Trophoblast cell (in vitro differentiated cells and primary cell): ENCODE measurements at regions not wholly inside any gene's neighbourhood (a gene's known extent, or its start where the extent isn't known, plus 50 kb on each side); places are given as distances from the start of the nearest gene placed in this dataset.

Source experiments
- DNase-seq, 2 donors: peaks; one replicate each; pipeline ENCODE4 v3.0.0-alpha.2; 2016
- H2AFZ ChIP-seq: 2 replicates; pipeline ENCODE4 v1.6.1; 2013; ENCODE audit warnings: low read length, moderate library complexity, mild to moderate bottlenecking; ENCODE audit not compliant: insufficient read depth, poor library complexity
- H2AK5ac ChIP-seq: 2 replicates; pipeline ENCODE4 v1.6.1; 2013; ENCODE audit warnings: mild to moderate bottlenecking, low read length
- H2BK120ac ChIP-seq: 2 replicates; pipeline ENCODE4 v1.6.1; 2013; ENCODE audit warnings: low read length, mild to moderate bottlenecking, moderate library complexity; ENCODE audit not compliant: insufficient read depth, poor library complexity
- H2BK12ac ChIP-seq: 2 replicates; pipeline ENCODE4 v1.6.1; 2013; ENCODE audit warnings: mild to moderate bottlenecking, low read length, moderate library complexity
- H2BK5ac ChIP-seq: 2 replicates; pipeline ENCODE4 v1.6.1; 2013; ENCODE audit warnings: low read length, low read depth, moderate library complexity, mild to moderate bottlenecking; ENCODE audit not compliant: poor library complexity
- H3K14ac ChIP-seq: 2 replicates; pipeline ENCODE4 v1.6.1; 2013; ENCODE audit warnings: mild to moderate bottlenecking, low read length
- H3K18ac ChIP-seq: 2 replicates; pipeline ENCODE4 v1.6.1; 2013; ENCODE audit warnings: mild to moderate bottlenecking, low read length
- H3K23ac ChIP-seq: 2 replicates; pipeline ENCODE4 v1.6.1; 2013; ENCODE audit warnings: low read length
- H3K27ac ChIP-seq: 2 replicates; pipeline ENCODE4 v1.5.1; 2013; ENCODE audit warnings: low read depth, mild to moderate bottlenecking, inconsistent platforms, low read length, moderate library complexity
- H3K27me3 ChIP-seq: 2 replicates; pipeline ENCODE4 v1.6.1; 2013; ENCODE audit warnings: inconsistent platforms, mild to moderate bottlenecking, low read length, moderate library complexity; ENCODE audit not compliant: insufficient read depth
- H3K36me3 ChIP-seq, 2 experiments: 1 replicate in 1 of 2; 2 replicates in 1 of 2; pipeline ENCODE4 v1.6.1; 2013; ENCODE audit warnings: low read length in 2 of 2, mild to moderate bottlenecking in 2 of 2, moderate library complexity in 1 of 2; ENCODE audit not compliant: insufficient read depth in 2 of 2, control insufficient read depth in 1 of 2
- H3K4ac ChIP-seq: 2 replicates; pipeline ENCODE4 v1.6.1; 2013; ENCODE audit warnings: low read depth, mild to moderate bottlenecking, low read length, moderate library complexity
- H3K4me1 ChIP-seq, 2 experiments: 1 replicate in 1 of 2; 2 replicates in 1 of 2; pipeline ENCODE4 v1.6.1; 2013; ENCODE audit warnings: low read length in 2 of 2, mild to moderate bottlenecking in 2 of 2, moderate library complexity in 1 of 2; ENCODE audit not compliant: insufficient read depth in 2 of 2, control insufficient read depth in 1 of 2
- H3K4me2 ChIP-seq: 2 replicates; pipeline ENCODE4 v1.6.1; 2013; ENCODE audit warnings: inconsistent platforms, mild to moderate bottlenecking, low read length, moderate library complexity
- H3K4me3 ChIP-seq: 2 replicates; pipeline ENCODE4 v1.5.1; 2013; ENCODE audit warnings: mild to moderate bottlenecking, low read depth, low read length, inconsistent platforms
- H3K79me1 ChIP-seq: one replicate; pipeline ENCODE4 v1.6.1; 2013; ENCODE audit warnings: low read length
- H3K79me2 ChIP-seq: 2 replicates; pipeline ENCODE4 v1.6.1; 2013; ENCODE audit warnings: low read length, mild to moderate bottlenecking; ENCODE audit not compliant: control insufficient read depth, insufficient read depth, poor library complexity
- H3K9ac ChIP-seq: 2 replicates; pipeline ENCODE4 v1.6.1; 2013; ENCODE audit warnings: mild to moderate bottlenecking, low read length
- H3K9me3 ChIP-seq: 2 replicates; pipeline ENCODE4 v1.6.1; 2013; ENCODE audit warnings: low read depth, mild to moderate bottlenecking, control low read depth, inconsistent platforms, low read length; ENCODE audit not compliant: insufficient read depth
- H4K12ac ChIP-seq: 2 replicates; pipeline ENCODE4 v1.6.1; 2013; ENCODE audit warnings: low read depth, mild to moderate bottlenecking, low read length, moderate library complexity
- H4K8ac ChIP-seq: 2 replicates; pipeline ENCODE4 v1.6.1; 2013; ENCODE audit warnings: low read depth, mild to moderate bottlenecking, low read length, moderate library complexity
- H4K91ac ChIP-seq: one replicate; pipeline ENCODE4 v1.6.1; 2013; ENCODE audit warnings: low read depth, mild to moderate bottlenecking, low read length, moderate library complexity
- WGBS: extraction: QIAGEN DNeasy Blood & Tissue Kit; methylation state at CpG from one replicate; pipeline ENCODE4 v1.1.7; 2013; ENCODE audit warnings: missing lambda C conversion rate; ENCODE audit not compliant: insufficient read length, insufficient coverage; ENCODE audit errors: extremely low coverage; 5-methylcytosine and 5-hydroxymethylcytosine counted together

GRCh38 chr18:39480494-39481195 lies 1915.0 kb upstream of the CELF4 start:
- H2BK12ac ChIP-seq: no peak overlapping the region

GRCh38 chr18:39464006-39464405 lies 1898.4 kb upstream of the CELF4 start:
- H4K91ac ChIP-seq: no peak overlapping the region
- no peak overlapping the region for H3K9ac ChIP-seq
- H2AFZ ChIP-seq: no peak overlapping the region
- no peak overlapping the region for H4K12ac ChIP-seq
- no peak overlapping the region for H3K18ac ChIP-seq
- no peak overlapping the region for H3K4ac ChIP-seq
- no peak overlapping the region for H3K27ac ChIP-seq
- H3K9me3 ChIP-seq: no peaks in the 10 kb centered on the region
- H3K36me3 ChIP-seq: no peaks in the 10 kb centered on the region
- no peaks in the 10 kb centered on the region for H3K79me2 ChIP-seq
- no peaks in the 10 kb centered on the region for H3K79me1 ChIP-seq
- H2BK120ac ChIP-seq: no peak overlapping the region
- H3K4me1 ChIP-seq: no peaks in the 10 kb centered on the region
- no peak overlapping the region for H3K4me3 ChIP-seq
- no peak overlapping the region for H4K8ac ChIP-seq
- no peaks in the 10 kb centered on the region for H3K27me3 ChIP-seq
- no peak overlapping the region for H3K4me2 ChIP-seq
- H2BK5ac ChIP-seq: no peak overlapping the region
- no peak overlapping the region for H2BK12ac ChIP-seq
- H2AK5ac ChIP-seq: no peak overlapping the region
- no peak overlapping the region for H3K14ac ChIP-seq
- H3K23ac ChIP-seq: no peak overlapping the region
- no peak for DNase-seq

More at GRCh38 chr18:39480494-39481195, 1915.0 kb upstream of the CELF4 start:
- no peaks in the 10 kb centered on the region for H3K27me3 ChIP-seq
- no peak overlapping the region for H3K14ac ChIP-seq
- H2AFZ ChIP-seq: no peak overlapping the region
- no peaks in the 10 kb centered on the region for H3K79me1 ChIP-seq
- no peak overlapping the region for H2BK120ac ChIP-seq
- no peak overlapping the region for H2BK5ac ChIP-seq
- no peak overlapping the region for H3K9ac ChIP-seq
- no peaks in the 10 kb centered on the region for H3K79me2 ChIP-seq
- no peak overlapping the region for H4K12ac ChIP-seq
- H3K9me3 ChIP-seq: no peaks in the 10 kb centered on the region
- H4K91ac ChIP-seq: no peak overlapping the region
- H3K36me3 ChIP-seq: no peaks in the 10 kb centered on the region
- WGBS: no CpG with 5 or more reads among the region's 4 CpGs
- H2AK5ac ChIP-seq: no peak overlapping the region
- DNase-seq: no peak
- no peak overlapping the region for H3K27ac ChIP-seq
- H3K4me1 ChIP-seq: no peaks in the 10 kb centered on the region
- no peak overlapping the region for H4K8ac ChIP-seq
- no peak overlapping the region for H3K18ac ChIP-seq
- H3K4me2 ChIP-seq: no peak overlapping the region
- H3K4me3 ChIP-seq: no peak overlapping the region
- H3K4ac ChIP-seq: no peak overlapping the region
- H3K23ac ChIP-seq: no peak overlapping the region

- no CpG with 5 or more reads among the region's 1 CpG for WGBS
These were observed 1896.8 kb upstream of the CELF4 start for GRCh38 chr18:39462436-39462835.

GRCh38 chr18:39460136-39460535 lies 1894.5 kb upstream of the CELF4 start:
- Histone ChIP-seq H3K14ac (no peak overlapping the region), H4K91ac (no peak overlapping the region), H3K27me3 (no peaks in the 10 kb centered on the region), H2BK12ac (no peak overlapping the region), H3K4ac (no peak overlapping the region), H3K4me1 (no peaks in the 10 kb centered on the region), H3K79me1 (no peaks in the 10 kb centered on the region), H3K23ac (no peak overlapping the region), H3K27ac (no peak overlapping the region), H2AK5ac (no peak overlapping the region), H2BK5ac (no peak overlapping the region), H4K12ac (no peak overlapping the region), H3K4me2 (no peak overlapping the region), H3K36me3 (no peaks in the 10 kb centered on the region), H3K4me3 (no peak overlapping the region), H3K79me2 (no peaks in the 10 kb centered on the region), H3K9ac (no peak overlapping the region), H2BK120ac (no peak overlapping the region), H3K9me3 (no peaks in the 10 kb centered on the region), H2AFZ (no peak overlapping the region), H4K8ac (no peak overlapping the region), H3K18ac (no peak overlapping the region)
- DNase-seq: no peak

More at GRCh38 chr18:39462436-39462835, 1896.8 kb upstream of the CELF4 start:
- Histone ChIP-seq H3K23ac (no peak overlapping the region), H2BK12ac (no peak overlapping the region), H2AFZ (no peak overlapping the region), H3K4ac (no peak overlapping the region), H3K4me2 (no peak overlapping the region), H2AK5ac (no peak overlapping the region), H3K36me3 (no peaks in the 10 kb centered on the region), H4K12ac (no peak overlapping the region), H3K9me3 (no peaks in the 10 kb centered on the region), H4K91ac (no peak overlapping the region), H3K79me2 (no peaks in the 10 kb centered on the region), H3K4me3 (no peak overlapping the region), H3K79me1 (no peaks in the 10 kb centered on the region), H3K18ac (no peak overlapping the region), H2BK120ac (no peak overlapping the region), H3K14ac (no peak overlapping the region), H4K8ac (no peak overlapping the region), H3K4me1 (no peaks in the 10 kb centered on the region), H3K27ac (no peak overlapping the region), H3K9ac (no peak overlapping the region), H2BK5ac (no peak overlapping the region), H3K27me3 (no peaks in the 10 kb centered on the region)
- no peak for DNase-seq
